HG03139 (cell line): ENCODE measurements at regions not wholly inside any gene's neighbourhood (a gene's known extent, or its start where the extent isn't known, plus 50 kb on each side); places are given as distances from the start of the nearest gene placed in this dataset.
"Not testable (repeated sequence)": the region's sequence is repeated elsewhere in the genome, so short reads cannot be mapped to it uniquely, and the experiment has no call there.

ENCODE experiments used
- ATAC-seq: cut with Tn5 transposase; IDR thresholded peaks from one replicate; pipeline ENCODE4 v1.9.1; 2021; ENCODE audit not compliant: unreplicated experiment

GRCh38 chr7:66502230-66503035 is 126.2 kb upstream of the KCTD7 start:
- no peak for ATAC-seq

DNA sequence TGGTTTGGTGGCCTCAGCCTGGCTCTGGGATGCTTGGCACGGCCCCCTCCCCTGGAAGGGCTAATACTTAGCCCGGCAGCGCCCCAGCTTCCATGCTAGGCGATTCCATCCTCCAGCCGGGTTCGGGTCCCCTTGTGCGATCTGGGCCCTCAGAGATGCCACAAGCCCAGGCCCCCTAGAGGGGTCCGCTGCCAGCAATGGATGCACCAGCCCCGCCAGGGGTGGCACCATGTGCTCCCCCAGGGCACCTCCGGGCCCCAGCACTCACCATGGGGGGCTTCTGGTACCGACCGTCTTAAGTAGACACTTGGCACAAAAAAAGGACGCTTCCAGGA is 125.7 kb upstream of the KCTD7 start:
- no peak for ATAC-seq

DNA sequence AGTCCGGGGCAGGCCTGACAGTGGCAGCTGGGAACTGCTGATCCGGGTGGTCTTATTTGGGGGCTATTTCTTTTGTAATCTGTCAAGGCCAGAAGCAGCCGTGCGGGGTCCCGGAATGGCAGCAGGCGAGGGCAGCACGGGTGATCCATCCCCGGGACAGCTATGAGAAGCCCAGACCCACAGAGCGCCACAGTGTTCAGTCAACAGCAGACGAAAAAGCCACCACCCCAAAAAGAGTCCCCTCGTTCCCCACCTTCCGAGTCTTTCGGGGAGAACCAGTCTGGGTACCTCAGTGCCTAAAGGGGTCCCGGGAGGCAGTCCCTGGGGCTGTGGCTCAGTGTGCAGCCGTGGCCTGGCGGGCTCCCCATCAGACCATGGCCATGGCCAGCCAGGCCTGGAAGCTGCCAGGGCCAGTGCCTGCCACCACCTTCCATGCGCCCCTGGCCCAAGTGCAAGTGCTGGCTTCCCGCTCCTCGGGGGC is 125.1 kb upstream of the KCTD7 start:
- no peak for ATAC-seq

DNA sequence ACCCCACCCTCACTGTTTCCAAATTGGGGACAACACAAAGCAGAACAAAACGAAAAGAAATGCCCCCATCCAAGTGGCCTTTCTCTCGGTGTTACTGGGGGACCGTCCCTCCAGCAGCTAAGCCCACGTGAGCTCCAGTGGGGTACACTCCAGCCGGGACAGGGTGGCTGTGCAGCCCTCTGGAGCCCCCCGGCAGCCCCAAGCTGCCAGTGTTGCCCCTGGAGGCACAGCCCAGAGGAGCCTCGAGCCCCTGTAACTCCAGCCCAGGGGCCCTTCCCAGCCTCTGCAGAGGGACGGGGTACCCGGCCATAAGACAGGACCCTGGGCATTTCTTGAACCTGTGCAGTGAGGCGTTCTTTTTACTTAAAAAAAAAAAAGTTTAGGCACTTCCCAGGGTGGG is 124.5 kb upstream of the KCTD7 start:
- no peak for ATAC-seq

- no peak for ATAC-seq
These were observed 123.7 kb upstream of the KCTD7 start for GRCh38 chr7:66505009-66505408.

- no peak for ATAC-seq
These were observed 122.9 kb upstream of the KCTD7 start for GRCh38 chr7:66505531-66506451.

DNA sequence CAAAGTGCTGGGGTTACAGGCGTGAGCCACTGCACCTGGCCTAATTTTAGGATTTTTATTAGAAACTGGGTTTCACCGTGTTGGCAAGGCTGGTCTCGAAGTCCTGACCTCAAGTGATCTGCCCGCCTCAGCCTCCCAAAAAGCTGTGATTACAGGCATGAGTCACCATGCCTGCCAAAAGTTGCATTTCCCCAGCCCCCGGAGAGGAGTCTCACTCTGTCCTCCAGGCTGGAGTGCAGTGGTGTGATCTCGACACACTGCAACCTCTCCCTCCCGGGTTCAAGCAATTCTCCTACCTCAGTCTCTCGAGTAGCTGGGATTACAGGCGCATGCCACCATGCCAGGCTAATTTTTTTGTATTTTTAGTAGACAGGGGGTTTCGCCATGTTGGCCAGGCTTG is 122.0 kb upstream of the KCTD7 start:
- ATAC-seq: not testable (repeated sequence)

- ATAC-seq: no peak
These were observed 120.9 kb upstream of the KCTD7 start for GRCh38 chr7:66507764-66508296.

DNA sequence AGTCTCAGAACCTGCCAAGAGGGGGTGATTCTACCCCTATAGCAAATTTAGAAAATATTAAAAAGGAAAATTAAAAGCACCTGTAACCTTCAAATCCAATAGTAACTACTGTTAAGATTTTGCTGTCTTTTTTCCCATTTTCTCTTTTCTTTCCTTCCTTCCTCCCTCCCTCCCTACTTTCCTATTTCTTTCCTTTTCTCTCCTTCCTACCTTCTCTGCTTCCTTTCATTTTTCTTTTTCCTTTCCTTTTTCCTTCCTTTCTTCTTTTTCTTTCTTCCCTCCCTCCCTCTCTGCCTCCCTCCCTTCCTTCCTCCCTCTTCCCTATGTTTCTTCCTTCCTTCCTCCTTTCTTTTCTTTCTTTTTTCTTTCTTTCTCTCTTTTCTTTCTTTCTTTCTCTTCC is 120.2 kb upstream of the KCTD7 start:
- no peak for ATAC-seq

GRCh38 chr7:66514050-66514449 is 114.6 kb upstream of the KCTD7 start:
- no peak for ATAC-seq

DNA sequence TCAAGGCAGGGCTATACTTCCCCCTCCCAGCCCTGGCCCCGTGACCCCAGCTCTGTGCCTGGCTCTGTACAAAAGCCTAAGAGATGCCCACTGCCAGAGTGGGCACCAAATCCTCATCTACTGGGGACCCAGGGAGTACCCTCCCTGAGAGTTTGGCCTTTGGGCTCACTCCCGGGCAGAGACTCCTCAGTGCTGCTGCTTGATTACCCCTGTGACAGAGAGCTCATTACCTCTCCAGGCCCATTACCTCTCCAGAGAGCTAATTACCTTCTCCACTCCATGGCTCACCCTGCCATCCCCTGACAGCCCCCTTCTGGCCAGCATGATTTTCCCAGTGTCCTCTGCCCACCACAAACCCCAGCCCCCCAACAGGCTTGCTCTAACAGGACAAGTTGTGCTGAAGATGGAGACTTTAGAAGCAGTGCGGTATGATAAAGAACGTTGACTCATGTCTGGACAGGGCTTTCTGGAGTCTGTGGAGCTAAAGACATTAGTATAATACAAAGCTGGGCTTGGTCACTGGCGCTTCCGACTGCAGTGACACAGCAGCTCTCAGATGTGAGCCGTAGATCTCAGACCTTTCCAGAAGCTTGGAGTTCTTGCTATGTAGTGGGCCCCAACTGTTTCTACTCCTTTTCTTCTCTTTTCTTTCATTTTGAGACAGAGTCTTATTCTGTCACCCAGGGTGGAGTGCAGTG is 111.3 kb upstream of the KCTD7 start:
- ATAC-seq: no peak

DNA sequence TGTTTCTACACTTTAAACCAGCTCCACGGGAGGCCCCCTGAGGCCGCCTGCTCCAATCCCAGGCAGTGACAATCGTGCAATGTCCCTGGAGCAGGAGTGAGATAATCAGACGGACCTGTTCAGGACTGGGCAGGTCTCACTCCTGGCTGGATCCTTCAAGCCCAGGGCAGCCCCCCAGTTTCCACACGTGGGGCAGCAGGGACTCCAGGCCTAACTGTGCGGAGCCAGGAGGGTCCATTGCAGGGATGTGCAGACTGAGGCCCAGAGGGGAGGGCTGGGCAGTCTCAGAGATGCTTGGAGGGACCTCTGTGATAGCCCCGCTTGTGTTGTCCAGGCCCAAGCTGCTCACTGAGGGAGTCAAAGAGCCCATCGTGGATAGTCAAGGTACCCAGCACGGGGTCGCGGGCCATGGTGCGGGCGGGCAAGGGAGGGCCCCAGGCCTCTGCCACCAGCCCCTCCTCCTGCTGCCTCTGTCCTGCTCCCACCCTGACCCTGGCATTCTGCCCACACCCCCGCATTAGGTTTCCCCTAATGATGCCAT is 110.5 kb upstream of the KCTD7 start:
- no peak for ATAC-seq

- no peak for ATAC-seq
These were observed 107.0 kb upstream of the KCTD7 start for GRCh38 chr7:66521675-66522074.

DNA sequence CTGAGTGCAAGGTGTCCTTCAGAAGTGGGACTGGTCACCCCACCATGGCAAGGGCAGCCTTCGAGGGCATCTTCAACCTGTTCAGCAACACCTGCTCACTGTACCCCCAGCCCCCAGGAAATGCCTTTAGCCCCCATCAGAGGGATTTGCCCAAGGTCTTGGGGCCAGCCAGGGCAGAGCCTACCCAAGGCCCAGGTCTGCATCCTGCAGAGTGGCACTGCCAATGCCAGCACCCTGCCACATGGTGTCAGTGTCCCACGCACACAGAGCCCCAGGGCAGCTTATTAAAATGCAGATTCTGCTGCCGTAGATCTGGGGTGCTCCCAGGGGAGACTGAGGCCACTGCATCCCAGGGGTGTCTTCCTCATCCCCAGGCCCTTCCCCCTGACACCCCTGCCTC is 106.2 kb upstream of the KCTD7 start:
- no peak for ATAC-seq

GRCh38 chr7:66523409-66523808 is 105.3 kb upstream of the KCTD7 start:
- ATAC-seq: no peak

DNA sequence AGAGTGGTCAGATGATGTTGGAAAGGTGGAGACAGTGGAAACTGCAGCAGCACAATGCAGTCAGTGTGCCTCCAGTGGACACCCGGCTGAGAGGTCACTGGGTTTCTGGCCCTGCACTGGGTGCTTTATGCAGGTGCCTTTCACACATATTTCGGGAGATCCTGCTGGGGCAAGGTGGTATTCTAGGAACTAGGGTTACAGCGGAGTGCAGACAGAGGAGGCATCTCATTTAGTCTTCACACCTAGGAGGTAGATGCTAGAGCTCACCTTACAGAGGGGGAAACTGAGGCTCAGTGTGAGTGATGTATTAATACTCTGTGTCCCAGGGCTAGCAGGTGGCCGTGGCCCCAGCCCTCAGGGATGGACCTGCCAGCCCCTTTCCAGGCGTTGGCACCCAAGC is 103.9 kb upstream of the KCTD7 start:
- no peak for ATAC-seq

- ATAC-seq: not testable (repeated sequence)
These were observed 101.9 kb upstream of the KCTD7 start for GRCh38 chr7:66526782-66527181.

DNA sequence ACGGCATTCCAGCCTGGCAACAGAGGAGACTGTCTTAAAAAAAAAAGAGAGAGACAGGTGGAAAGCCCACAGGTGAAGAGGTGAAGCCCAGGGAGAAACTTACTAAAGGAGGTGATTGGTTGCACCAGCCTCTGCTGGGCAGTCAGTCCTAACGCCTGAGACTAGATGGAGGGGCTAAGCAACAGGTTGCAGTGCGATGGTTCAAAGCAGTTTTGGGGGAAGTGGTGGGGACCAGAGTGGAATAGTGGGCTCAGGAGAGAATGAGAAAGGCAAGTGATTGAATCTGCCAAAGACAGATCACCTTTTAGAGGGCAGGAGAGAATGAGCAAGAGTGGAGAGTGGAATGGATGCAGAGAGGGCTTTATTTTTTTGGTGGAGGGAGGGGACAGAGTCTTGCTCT is 100.0 kb upstream of the KCTD7 start:
- ATAC-seq: no peak

GRCh38 chr7:66529883-66530610 is 98.6 kb upstream of the KCTD7 start:
- no peak for ATAC-seq
